IPS-15b (cell line): ENCODE measurements at regions not wholly inside any gene's neighbourhood (a gene's known extent, or its start where the extent isn't known, plus 50 kb on each side); places are given as distances from the start of the nearest gene placed in this dataset.
"Not testable (repeated sequence)": the region's sequence is repeated elsewhere in the genome, so short reads cannot be mapped to it uniquely, and the experiment has no call there.

Source experiments
- H3K27me3 ChIP-seq: one replicate; pipeline ENCODE4 v1.6.1; 2013; ENCODE audit warnings: low read length; ENCODE audit not compliant: control insufficient read depth, insufficient read depth
- H3K36me3 ChIP-seq: one replicate; pipeline ENCODE4 v1.6.1; 2013; ENCODE audit warnings: low read length; ENCODE audit not compliant: control insufficient read depth, insufficient read depth
- H3K4me1 ChIP-seq: one replicate; pipeline ENCODE4 v1.6.1; 2013; ENCODE audit warnings: mild to moderate bottlenecking, low read length; ENCODE audit not compliant: control insufficient read depth, insufficient read depth
- H3K4me3 ChIP-seq: one replicate; pipeline ENCODE4 v1.5.1; 2013; ENCODE audit warnings: low read depth, low read length
- H3K9ac ChIP-seq: one replicate; pipeline ENCODE4 v1.6.1; 2013; ENCODE audit warnings: low read depth, mild to moderate bottlenecking, low read length
- H3K9me3 ChIP-seq: one replicate; pipeline ENCODE4 v1.6.1; 2013; ENCODE audit warnings: mild to moderate bottlenecking, low read length; ENCODE audit not compliant: control insufficient read depth, insufficient read depth

DNA sequence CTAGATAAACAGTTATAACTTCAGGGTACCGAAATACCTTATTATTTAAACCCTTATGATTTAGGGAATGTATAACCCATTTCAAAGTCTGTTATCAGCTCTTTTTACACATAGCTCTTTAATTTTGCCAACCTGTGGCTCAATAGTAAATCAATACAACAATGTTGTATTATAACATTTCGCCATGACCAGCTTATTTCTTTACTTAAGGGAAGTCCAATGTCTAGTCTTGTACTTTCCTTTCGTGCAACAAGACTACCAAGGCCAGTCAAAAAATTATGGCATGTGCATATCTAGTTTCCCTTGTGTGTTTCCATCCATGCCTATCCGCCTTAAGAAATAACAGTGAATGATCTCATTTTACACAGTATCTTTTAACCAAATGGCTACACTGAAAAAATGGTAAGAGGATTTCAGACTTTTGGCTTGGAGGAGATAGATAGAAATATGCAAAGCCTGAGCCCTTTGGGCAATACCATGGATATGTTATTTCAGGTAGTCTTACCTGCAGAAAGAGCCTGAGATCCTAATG, 239.5 kb upstream of the RPS23 start:
- no peaks in the 10 kb centered on the region for H3K4me1 ChIP-seq
- no peaks in the 10 kb centered on the region for H3K27me3 ChIP-seq
- no peaks in the 10 kb centered on the region for H3K9me3 ChIP-seq
- no peaks in the 10 kb centered on the region for H3K36me3 ChIP-seq
- no peak overlapping the region for H3K4me3 ChIP-seq
- H3K9ac ChIP-seq = no peak overlapping the region

DNA sequence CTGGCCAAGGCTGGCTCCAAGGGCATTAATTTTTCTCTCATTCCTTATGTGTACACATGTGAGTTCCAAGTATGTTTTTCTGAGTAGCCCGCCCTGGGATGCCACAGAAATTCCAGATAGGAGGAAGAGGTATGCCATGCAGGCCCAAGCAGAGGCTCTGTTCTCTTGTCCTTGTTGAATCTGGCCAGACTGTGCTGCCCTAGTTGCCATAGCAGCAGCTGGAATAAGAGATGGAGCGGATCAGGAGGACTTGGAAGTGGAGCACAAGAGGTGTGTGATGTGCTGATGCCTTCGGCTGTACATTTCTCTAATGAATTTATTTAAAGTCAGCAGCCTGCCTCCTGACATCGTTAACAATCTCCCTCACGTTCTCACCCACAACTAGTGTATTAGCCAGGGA, 235.6 kb upstream of the RPS23 start:
- Histone ChIP-seq H3K36me3 (no peaks in the 10 kb centered on the region), H3K4me1 (peaks cover 8% of the 10 kb centered on the region), H3K4me3 (no peak overlapping the region), H3K9me3 (no peaks in the 10 kb centered on the region), H3K27me3 (no peaks in the 10 kb centered on the region), H3K9ac (no peak overlapping the region)

DNA sequence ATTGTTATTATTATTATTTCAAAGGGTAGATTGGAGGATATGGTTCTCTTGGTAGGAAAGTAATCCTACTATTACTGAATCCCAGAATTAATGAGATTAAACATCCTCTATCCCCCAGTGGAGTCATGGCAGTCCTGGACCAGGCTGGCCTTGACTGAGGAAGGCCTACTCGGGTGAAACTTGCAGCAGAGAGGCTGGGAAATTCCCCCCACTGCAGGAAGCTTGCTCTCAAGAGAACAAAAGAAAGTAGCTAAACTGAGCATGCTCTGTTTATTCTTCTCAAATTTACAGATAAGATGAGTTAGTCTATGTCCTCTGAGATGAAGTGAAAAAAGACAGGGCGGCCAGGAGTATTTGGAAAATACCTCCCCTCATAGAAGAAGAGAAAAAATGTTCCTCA, 233.9 kb upstream of the RPS23 start:
- no peak overlapping the region for H3K9ac ChIP-seq
- no peak overlapping the region for H3K4me3 ChIP-seq
- no peaks in the 10 kb centered on the region for H3K27me3 ChIP-seq
- H3K9me3 ChIP-seq = no peaks in the 10 kb centered on the region
- peaks cover 8% of the 10 kb centered on the region for H3K4me1 ChIP-seq
- H3K36me3 ChIP-seq = no peaks in the 10 kb centered on the region

DNA sequence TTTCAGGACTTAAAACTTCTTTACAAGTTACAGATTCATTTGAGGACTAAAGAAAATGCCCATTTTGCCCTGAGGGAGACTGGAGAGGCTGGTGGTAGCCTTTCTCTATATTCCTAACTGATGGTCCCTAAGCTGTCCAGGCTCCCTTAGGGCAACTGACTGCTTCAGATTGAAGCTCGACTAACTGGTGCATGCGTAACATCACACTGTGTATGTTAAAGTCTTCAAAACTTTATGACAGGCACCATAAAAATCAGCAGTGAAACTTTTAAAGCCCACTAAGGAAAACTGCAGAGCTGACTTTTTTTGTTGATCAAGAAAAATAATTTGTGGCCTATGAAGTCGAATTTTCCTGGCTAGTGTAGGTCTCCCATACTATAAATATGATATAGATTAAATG, 233.0 kb upstream of the RPS23 start:
- H3K9ac ChIP-seq = no peak overlapping the region
- peaks cover 8% of the 10 kb centered on the region for H3K4me1 ChIP-seq
- H3K27me3 ChIP-seq = no peaks in the 10 kb centered on the region
- no peaks in the 10 kb centered on the region for H3K9me3 ChIP-seq
- H3K4me3 ChIP-seq = no peak overlapping the region
- H3K36me3 ChIP-seq = no peaks in the 10 kb centered on the region

DNA sequence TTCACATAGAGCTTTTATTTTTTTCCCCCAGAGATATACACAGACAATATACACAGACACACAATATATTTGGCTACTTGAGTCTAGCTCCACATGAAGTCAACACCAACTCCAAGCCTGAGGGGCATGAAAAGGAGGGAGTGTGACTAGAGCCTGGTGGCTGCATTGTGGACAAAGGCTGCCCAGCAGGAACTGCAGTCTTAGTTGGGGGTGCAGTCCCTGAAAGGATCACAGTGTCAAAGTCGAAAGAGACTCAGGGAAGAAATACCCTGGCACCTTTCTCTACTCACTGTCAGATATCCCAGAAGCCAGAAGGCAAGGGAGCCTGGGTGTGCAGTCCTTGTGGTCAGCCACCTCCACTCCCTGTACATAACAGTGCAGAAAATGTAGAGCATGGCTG, 231.6 kb upstream of the RPS23 start:
- no peak overlapping the region for H3K4me3 ChIP-seq
- peaks cover 8% of the 10 kb centered on the region for H3K4me1 ChIP-seq
- no peaks in the 10 kb centered on the region for H3K9me3 ChIP-seq
- no peaks in the 10 kb centered on the region for H3K27me3 ChIP-seq
- no peaks in the 10 kb centered on the region for H3K36me3 ChIP-seq
- no peak overlapping the region for H3K9ac ChIP-seq

DNA sequence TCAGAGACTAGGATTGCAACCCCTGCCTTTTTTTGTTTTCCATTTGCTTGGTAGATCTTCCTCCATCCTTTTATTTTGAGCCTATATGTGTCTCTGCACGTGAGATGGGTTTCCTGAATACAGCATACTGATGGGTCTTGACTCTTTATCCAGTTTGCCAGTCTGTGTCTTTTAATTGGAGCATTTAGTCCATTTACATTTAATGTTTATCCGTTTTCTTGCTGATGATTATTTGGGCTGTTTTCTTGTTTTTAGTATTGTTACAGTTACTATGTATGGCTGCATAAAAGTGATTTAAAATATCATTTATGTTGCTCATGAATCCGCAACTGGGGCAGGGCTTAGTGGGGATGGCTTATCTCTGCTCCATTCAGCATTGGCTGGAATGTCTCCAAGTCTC, 228.2 kb upstream of the RPS23 start:
- not testable (repeated sequence) for H3K4me3 ChIP-seq, H3K4me1 ChIP-seq, H3K9ac ChIP-seq, H3K36me3 ChIP-seq, H3K9me3 ChIP-seq, H3K27me3 ChIP-seq

DNA sequence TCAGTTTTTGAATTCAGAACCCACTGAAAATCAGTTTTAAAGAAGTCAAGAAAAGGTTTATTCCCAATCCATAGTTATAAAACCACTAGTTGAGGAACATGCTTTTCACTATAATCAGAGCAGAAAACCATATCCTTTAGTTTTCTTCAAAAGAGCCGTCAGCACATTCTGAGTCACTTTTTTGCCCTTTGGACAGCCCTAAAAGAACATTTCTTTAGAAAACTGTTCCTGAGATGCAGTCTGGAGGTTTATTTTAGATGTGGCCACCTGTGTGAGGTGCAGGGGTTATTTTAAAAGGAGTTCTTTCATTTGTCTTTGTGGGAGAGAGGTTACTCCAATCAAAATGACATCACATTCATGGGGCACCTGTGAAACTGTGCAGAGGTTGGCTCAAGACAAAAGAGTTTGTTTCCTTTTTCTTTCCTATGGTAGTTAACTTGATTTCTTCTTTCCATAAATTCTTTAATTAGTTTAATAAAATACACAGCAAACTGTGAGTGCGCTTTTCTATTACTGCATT, 221.6 kb upstream of the RPS23 start:
- no peaks in the 10 kb centered on the region for H3K27me3 ChIP-seq
- H3K9ac ChIP-seq = no peak overlapping the region
- H3K4me1 ChIP-seq = no peaks in the 10 kb centered on the region
- H3K36me3 ChIP-seq = no peaks in the 10 kb centered on the region
- no peaks in the 10 kb centered on the region for H3K9me3 ChIP-seq
- no peak overlapping the region for H3K4me3 ChIP-seq

DNA sequence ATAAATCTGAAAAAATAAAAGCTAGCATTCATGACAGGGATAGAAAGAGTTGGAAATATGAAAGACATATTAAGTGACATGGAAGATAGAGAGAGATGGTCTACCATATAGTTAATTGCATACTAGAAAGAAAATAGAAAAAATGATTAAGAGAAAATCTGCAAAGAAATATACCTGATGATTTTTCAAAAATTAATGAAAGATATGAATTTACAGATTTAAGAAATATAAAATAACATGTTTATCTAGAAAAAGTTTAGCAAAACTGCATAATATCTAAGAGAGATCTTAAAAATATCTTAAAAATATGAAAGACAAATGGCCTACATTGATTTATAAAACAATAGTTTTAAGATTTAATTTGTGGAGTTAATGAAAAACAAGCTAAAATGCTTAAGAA, 219.1 kb upstream of the RPS23 start:
- H3K27me3 ChIP-seq = no peaks in the 10 kb centered on the region
- no peak overlapping the region for H3K4me3 ChIP-seq
- no peaks in the 10 kb centered on the region for H3K9me3 ChIP-seq
- no peak overlapping the region for H3K9ac ChIP-seq
- H3K36me3 ChIP-seq = no peaks in the 10 kb centered on the region
- no peaks in the 10 kb centered on the region for H3K4me1 ChIP-seq

DNA sequence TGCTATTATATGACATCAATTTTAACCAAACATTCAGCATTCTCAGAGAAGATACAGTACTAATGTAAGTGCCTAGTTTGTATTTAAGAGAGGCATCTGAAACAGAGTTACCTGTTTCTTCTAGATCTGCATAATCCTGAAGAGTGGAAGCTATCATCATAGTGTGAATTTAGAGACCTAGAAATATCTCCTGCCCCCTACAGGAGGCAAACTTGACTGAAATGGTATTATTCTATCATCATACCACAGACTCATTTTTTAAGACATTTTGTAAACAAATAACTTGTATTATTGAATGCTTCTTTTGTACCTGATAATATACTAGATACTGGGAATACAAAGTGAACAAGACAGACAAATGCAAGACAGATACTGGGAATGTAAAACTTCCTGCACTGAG, 216.8 kb upstream of the RPS23 start:
- no peak overlapping the region for H3K4me3 ChIP-seq
- H3K9ac ChIP-seq = no peak overlapping the region
- H3K36me3 ChIP-seq = no peaks in the 10 kb centered on the region
- H3K9me3 ChIP-seq = no peaks in the 10 kb centered on the region
- no peaks in the 10 kb centered on the region for H3K4me1 ChIP-seq
- no peaks in the 10 kb centered on the region for H3K27me3 ChIP-seq

DNA sequence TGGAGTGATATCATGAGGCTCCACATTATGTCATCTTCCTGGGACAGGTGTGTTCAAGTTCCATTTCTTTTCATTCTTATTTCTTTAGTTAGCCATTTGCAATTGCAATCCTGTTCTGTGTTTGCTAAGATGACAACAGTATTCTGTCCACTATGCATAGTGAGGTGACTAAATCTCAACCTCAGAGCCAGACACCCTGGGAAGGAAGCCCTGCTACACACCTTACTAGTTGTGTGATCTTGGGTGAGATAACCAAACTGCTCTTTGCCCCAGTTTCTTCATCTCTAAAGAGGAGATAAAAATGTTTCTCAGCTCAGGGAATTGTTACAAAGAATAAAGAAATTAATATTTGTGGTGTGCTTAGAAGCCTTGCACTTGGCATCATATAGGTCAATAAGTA, 215.1 kb upstream of the RPS23 start:
- no peaks in the 10 kb centered on the region for H3K27me3 ChIP-seq
- H3K36me3 ChIP-seq = no peaks in the 10 kb centered on the region
- H3K9ac ChIP-seq = no peak overlapping the region
- no peaks in the 10 kb centered on the region for H3K9me3 ChIP-seq
- no peak overlapping the region for H3K4me3 ChIP-seq
- no peaks in the 10 kb centered on the region for H3K4me1 ChIP-seq

DNA sequence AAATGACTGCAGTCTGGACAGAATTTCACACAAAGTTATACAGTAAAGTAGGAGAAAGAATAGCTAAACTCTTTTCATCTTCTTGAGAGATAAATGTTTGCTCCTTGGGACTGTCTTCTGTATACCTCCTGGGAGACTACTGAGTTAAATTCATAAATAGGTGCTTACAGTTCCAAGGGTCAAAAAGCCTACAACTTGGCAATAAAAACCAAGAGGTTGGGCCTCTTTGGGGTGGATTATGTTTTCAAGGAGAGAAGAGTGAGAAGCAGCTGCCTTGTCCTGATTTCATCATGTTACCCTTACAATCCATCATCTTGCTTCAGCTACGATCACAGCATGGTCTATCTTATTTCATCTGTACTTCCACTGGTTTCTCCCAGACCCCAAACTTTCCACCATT, 213.2 kb upstream of the RPS23 start:
- no peaks in the 10 kb centered on the region for H3K9me3 ChIP-seq
- no peak overlapping the region for H3K4me3 ChIP-seq
- H3K27me3 ChIP-seq = no peaks in the 10 kb centered on the region
- H3K9ac ChIP-seq = no peak overlapping the region
- no peaks in the 10 kb centered on the region for H3K4me1 ChIP-seq
- H3K36me3 ChIP-seq = no peaks in the 10 kb centered on the region

DNA sequence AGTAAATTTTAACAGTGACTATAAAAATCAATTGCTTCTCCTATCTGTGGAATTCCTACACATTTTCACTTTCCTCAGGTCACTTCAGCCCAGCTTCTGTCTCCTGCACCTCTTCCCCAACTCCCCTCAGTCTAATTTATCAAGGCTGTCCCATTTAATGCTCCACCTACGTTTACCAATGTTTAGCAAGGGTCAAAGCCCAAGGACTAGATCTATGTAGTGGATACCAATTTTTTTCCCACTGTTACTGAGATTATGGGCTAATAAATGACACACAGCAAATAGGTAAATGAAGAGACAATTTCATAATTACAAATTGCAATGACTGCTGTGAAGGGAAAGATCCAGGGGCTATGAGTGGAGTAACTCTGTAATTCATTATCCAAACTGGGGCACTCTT, 211.5 kb upstream of the RPS23 start:
- H3K4me3 ChIP-seq = no peak overlapping the region
- H3K36me3 ChIP-seq = no peaks in the 10 kb centered on the region
- no peaks in the 10 kb centered on the region for H3K27me3 ChIP-seq
- H3K9ac ChIP-seq = no peak overlapping the region
- H3K4me1 ChIP-seq = no peaks in the 10 kb centered on the region
- H3K9me3 ChIP-seq = no peaks in the 10 kb centered on the region

DNA sequence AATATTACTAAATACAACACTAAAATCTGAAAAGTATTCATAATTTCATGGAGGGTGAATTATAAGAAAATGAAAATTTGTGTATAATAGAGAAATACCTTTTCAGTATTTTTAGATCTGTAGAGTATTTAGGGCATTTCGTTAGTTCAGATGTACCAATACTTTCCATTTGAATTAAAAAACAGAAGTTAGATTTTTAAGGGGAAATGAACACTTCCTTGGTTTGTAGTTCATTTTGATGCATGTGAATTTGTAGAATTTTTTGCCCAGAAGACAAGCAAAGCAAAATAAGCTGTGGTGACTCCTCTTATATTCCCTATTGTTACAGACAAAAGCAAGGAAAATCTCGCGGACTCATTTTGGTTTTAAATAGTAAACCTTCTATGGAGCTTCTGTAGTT, 209.0 kb upstream of the RPS23 start:
- Histone ChIP-seq H3K27me3 (no peaks in the 10 kb centered on the region), H3K9ac (no peak overlapping the region), H3K4me1 (no peaks in the 10 kb centered on the region), H3K9me3 (no peaks in the 10 kb centered on the region), H3K36me3 (no peaks in the 10 kb centered on the region), H3K4me3 (no peak overlapping the region)
